OCI-LY1 (cell line): ENCODE measurements at regions not wholly inside any gene's neighbourhood (a gene's known extent, or its start where the extent isn't known, plus 50 kb on each side); places are given as distances from the start of the nearest gene placed in this dataset.

ENCODE experiments used
- H2AFZ ChIP-seq: fragments of 200-600 bp; sonication (generic), shearing (Covaris generic); 2 replicates; pipeline ENCODE4 v1.6.0; 2014; ENCODE audit warnings: antibody characterized with exemption, mild to moderate bottlenecking, low read length
- H3F3A ChIP-seq: fragments of 200-600 bp; sonication (generic), shearing (Covaris generic); 2 replicates; pipeline ENCODE4 v1.6.0; 2014; ENCODE audit warnings: mild to moderate bottlenecking, antibody characterized with exemption, low read length, moderate library complexity; ENCODE audit not compliant: insufficient read depth
- H3K27ac ChIP-seq: fragments of 200-600 bp; sonication (generic); 2 replicates; pipeline ENCODE4 v1.5.1; 2014; ENCODE audit warnings: low read length, mixed run types, mild to moderate bottlenecking, low read depth; ENCODE audit not compliant: poor library complexity, severe bottlenecking
- H3K27me3 ChIP-seq: fragments of 200-600 bp; sonication (generic); 2 replicates; pipeline ENCODE4 v1.6.0; 2014; ENCODE audit warnings: antibody characterized with exemption, mild to moderate bottlenecking, low read length, moderate library complexity; ENCODE audit not compliant: insufficient read depth
- H3K36me3 ChIP-seq: fragments of 200-600 bp; sonication (generic); 2 replicates; pipeline ENCODE4 v1.6.1; 2014; ENCODE audit warnings: mild to moderate bottlenecking, antibody characterized with exemption, low read length, moderate library complexity, mixed read lengths; ENCODE audit not compliant: insufficient read depth
- H3K4me1 ChIP-seq: fragments of 200-600 bp; sonication (generic); 2 replicates; pipeline ENCODE4 v1.5.1; 2014; ENCODE audit warnings: mild to moderate bottlenecking, low read length, moderate library complexity; ENCODE audit not compliant: insufficient read depth, severe bottlenecking
- H3K4me2 ChIP-seq: fragments of 200-600 bp; sonication (generic), shearing (Covaris generic); 2 replicates; pipeline ENCODE4 v1.6.1; 2014; ENCODE audit warnings: low read length
- H3K4me3 ChIP-seq: fragments of 200-600 bp; sonication (generic); 2 replicates; pipeline ENCODE4 v1.5.1; 2014; ENCODE audit warnings: low read length, low read depth, mild to moderate bottlenecking, mixed read lengths; ENCODE audit not compliant: poor library complexity, severe bottlenecking
- H3K79me2 ChIP-seq: fragments of 200-600 bp; shearing (Covaris generic); 2 replicates; pipeline ENCODE4 v1.6.1; 2016; ENCODE audit warnings: mixed run types, low read length, mixed read lengths; ENCODE audit not compliant: insufficient read depth
- H3K9ac ChIP-seq: fragments of 200-600 bp; sonication (generic), shearing (Covaris generic); 2 replicates; pipeline ENCODE4 v1.6.1; 2014; ENCODE audit warnings: mild to moderate bottlenecking, low read length, mixed read lengths
- H3K9me2 ChIP-seq: fragments of 200-600 bp; sonication (generic), shearing (Covaris generic); 2 replicates; pipeline ENCODE4 v1.6.1; 2014; ENCODE audit warnings: low read depth, mild to moderate bottlenecking, low read length, mixed read lengths
- H3K9me3 ChIP-seq: fragments of 200-600 bp; shearing (Covaris generic); 2 replicates; pipeline ENCODE4 v1.6.1; 2014; ENCODE audit warnings: low read length, mixed read lengths
- H4K20me1 ChIP-seq: fragments of 200-600 bp; sonication (generic), shearing (Covaris generic); 2 replicates; pipeline ENCODE4 v1.6.0; 2016; ENCODE audit warnings: mild to moderate bottlenecking, low read length; ENCODE audit not compliant: insufficient read depth
- CTCF ChIP-seq: fragments of 200-600 bp; sonication (generic), shearing (Covaris generic); IDR thresholded peaks from 2 replicates; pipeline ENCODE4 v1.5.1; 2017; ENCODE audit warnings: mild to moderate bottlenecking, antibody characterized with exemption, low read length, moderate library complexity, mixed read lengths
- EZH2 ChIP-seq: fragments of 200-600 bp; sonication (generic), shearing (Covaris generic); IDR thresholded peaks from 2 replicates; pipeline ENCODE4 v1.8.0; 2017; ENCODE audit warnings: borderline replicate concordance, mixed run types, mild to moderate bottlenecking, antibody characterized with exemption, low read length, moderate library complexity, mixed read lengths

- Histone ChIP-seq H3K36me3 (no peaks in the 10 kb centered on the region), H3K9me2 (no peaks in the 10 kb centered on the region), H3K4me1 (peaks cover 9% of the 10 kb centered on the region), H3F3A (no peaks in the 10 kb centered on the region), H3K79me2 (no peaks in the 10 kb centered on the region), H3K9ac (no peak overlapping the region), H3K9me3 (no peaks in the 10 kb centered on the region), H3K27me3 (0 out of 2 replicates have a peak, but pooled peaks cover 3% of the 10 kb centered on the region), H2AFZ (no peak overlapping the region), H3K4me3 (no peak overlapping the region), H3K27ac (no peak overlapping the region), H3K4me2 (no peak overlapping the region), H4K20me1 (no peaks in the 10 kb centered on the region)
- TF ChIP-seq EZH2 (no peak), CTCF (no peak)
These were observed 50.4 kb upstream of the HNRNPU start for GRCh38 chr1:244914761-244915160.
